HUDEP-2 (cell line): ENCODE measurements at regions not wholly inside any gene's neighbourhood (a gene's known extent, or its start where the extent isn't known, plus 50 kb on each side); places are given as distances from the start of the nearest gene placed in this dataset.
"Not testable (repeated sequence)": the region's sequence is repeated elsewhere in the genome, so short reads cannot be mapped to it uniquely, and the experiment has no call there.

Source experiments
- DNase-seq, 76 experiments: peaks; one replicate each; lab custom pipeline; 2025; ENCODE audit not compliant: unreplicated experiment in 76 of 76; lab: John Stamatoyannopoulos, UW

- DNase-seq, result no peak
These were observed 172.2 kb upstream of the FERD3L start for GRCh38 chr7:19317461-19317860.

GRCh38 chr7:19312416-19312815, 167.2 kb upstream of the FERD3L start:
- DNase-seq, result no peak

GRCh38 chr7:19307554-19307953, 162.3 kb upstream of the FERD3L start:
- no peak for DNase-seq

GRCh38 chr7:19305698-19306097, 160.5 kb upstream of the FERD3L start:
- DNase-seq, result no peak

DNA sequence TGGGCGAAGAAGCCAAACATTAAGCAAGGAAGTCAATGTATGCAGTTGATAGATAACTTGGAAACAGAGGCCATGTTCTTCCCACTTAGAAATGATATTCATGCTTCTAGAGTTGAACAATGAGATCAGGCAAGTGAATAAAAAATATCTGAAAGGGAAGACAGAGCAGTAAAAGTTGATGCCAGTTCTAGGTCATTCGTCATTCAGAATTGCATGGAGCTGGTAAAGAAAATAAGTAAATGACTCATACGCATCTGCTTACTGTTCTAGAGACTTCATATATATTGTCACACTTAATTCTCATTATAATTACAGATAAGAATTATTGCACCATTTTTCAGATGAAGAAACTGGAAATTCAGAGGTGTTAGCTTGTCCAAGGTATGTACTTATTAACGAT, 158.9 kb upstream of the FERD3L start:
- DNase-seq, result no peak

DNA sequence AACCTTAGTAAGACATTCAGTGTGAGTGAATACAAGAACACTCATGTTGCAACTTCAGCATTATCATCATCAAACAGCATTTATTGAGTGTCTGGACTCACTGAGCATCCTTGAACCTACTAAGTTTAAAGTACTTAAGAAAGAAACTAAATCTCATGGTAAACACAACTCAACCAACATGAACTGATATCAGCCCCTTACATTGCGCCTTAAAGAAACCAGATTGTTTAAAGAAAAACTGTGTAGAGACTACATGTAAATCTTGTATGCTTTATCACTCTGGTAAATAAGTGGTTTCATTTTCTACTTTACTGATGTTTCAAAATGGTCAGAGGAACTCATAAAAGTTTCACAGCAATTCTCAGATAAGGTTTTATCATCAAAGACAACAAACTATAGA, 157.5 kb upstream of the FERD3L start:
- DNase-seq, result no peak

- no peak for DNase-seq
These were observed 151.4 kb upstream of the FERD3L start for GRCh38 chr7:19296617-19297016.

- no peak for DNase-seq
These were observed 150.2 kb upstream of the FERD3L start for GRCh38 chr7:19295376-19295775.

GRCh38 chr7:19294619-19295018, 149.4 kb upstream of the FERD3L start:
- DNase-seq, result no peak

GRCh38 chr7:19293431-19293830, 148.2 kb upstream of the FERD3L start:
- no peak for DNase-seq

DNA sequence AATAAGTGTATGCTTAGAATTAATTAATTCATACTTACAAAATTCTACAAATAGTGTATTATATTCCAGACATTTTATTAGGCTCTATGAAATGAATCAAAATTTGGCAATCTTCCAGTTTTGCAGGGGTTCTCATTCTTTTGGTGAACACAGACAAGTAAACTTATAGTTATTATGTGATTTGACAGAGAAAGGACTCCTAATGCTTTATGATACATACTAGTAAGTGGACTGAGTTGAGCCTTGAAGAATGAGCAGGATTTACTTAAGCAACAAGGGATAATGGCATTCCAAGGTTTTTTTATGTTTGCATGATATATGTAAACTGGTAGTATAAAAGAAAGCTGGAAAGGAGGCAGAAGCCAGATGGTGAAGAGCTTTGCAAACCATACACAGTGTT, 145.7 kb upstream of the FERD3L start:
- DNase-seq, result no peak

DNA sequence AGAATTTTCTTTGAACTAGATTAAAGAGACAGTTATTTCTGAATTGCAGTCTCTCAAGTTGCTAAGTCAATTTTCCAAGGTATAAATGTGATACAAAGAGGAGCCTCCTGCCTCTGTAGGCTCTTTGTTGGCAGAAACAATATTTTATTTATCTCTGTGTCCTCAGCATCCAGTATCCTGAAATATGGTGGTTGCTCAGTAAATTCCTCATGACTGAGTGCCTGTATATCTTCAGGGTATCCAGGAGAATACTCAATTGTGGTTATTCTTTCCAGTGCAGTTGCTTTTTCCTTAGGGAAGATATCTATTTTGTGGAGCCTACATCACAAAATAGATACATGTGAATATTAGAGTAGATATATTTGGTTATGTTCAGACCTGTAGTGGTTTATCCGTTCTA, 144.8 kb upstream of the FERD3L start:
- no peak for DNase-seq

DNA sequence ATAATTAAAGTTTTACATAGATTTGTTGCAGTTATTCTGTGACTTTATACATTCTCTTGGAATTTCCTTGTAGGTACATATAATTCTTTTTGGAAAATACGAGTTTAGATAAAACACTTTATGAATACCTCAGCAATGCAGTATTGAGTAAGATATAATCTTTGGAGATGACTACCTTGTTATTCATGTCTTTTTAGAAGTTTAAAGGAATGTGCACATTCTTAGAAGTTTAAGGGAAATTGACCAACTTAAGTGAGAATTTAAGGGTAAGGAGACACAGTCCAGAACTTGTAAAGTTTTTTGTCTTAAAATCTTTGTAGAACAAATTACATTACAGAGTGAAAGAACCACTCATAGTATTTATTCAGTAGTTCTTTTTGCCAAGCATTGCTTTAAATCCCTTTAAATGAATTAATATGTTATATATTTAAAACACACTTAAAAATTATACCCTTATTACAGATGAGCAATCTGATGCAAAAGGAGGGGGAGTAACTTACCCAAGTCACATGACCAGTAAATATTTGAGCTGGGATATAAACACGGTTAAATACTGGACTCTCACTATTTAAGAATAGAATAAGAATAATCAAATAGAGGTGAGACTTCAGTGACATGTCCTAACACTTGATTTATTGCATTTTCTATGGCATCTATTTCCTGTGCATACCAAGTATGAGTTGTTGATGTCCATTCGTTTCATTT, 139.5 kb upstream of the FERD3L start:
- DNase-seq, result no peak

GRCh38 chr7:19284136-19284535, 138.9 kb upstream of the FERD3L start:
- DNase-seq, result no peak

DNA sequence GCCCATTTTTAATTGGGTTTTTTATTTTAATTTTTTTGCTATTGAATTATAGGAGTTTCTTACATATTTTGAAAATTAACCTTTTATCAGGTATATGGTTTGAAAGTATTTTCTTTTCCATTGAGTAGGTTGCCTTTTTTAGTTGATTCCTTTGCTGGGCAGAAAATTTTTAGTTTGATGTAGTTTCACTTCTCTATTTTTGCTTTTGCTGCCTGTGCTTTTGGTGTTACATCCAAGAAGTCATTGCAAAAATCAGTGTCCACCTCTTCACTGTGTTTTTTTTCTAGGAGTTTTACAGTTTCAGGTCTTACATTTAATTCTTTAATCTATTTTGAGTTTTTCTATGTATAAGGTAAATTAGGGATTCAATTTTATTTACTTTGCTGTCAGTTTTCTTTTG, 129.8 kb upstream of the FERD3L start:
- DNase-seq, result no peak

GRCh38 chr7:19272329-19272728, 127.1 kb upstream of the FERD3L start:
- not testable (repeated sequence) for DNase-seq

GRCh38 chr7:19269301-19269700, 124.1 kb upstream of the FERD3L start:
- no peak for DNase-seq

DNA sequence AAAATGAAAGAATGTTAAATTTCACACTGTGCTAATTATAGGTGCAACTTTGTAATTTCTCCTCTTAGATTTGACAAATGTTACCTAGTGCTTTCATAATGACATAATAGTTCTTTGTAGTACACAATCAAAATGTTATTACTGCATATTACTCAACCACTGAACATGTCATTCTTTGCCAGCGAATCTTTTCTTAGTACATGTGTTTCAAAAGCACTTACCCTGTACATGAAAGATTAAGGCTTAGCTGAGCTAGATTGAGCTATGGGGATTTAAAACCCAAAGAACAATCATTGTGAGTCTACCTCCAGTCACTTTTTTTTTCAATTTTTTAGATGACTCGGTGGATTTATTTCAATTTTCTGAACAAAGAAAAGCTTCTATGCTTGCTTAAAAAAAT, 123.5 kb upstream of the FERD3L start:
- no peak for DNase-seq

DNA sequence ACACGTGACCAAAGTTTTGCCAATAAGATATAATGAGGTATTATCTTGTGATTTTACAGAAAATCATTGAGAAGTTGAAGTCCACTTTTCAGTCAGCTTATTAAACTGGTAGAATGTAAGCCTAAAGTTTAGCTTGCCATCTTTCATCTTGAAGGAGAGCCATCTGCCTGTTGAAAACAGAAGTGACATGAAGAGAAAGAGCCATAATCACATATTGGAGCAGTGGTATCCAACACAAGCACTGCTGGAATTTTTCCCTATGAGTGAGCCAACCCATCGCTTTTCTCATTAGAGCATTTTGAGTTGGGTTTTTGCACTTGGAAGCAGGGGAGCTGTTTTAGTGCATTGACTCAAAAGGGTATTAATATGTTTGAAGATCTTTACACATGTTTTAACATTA, 117.6 kb upstream of the FERD3L start:
- DNase-seq, result no peak

DNA sequence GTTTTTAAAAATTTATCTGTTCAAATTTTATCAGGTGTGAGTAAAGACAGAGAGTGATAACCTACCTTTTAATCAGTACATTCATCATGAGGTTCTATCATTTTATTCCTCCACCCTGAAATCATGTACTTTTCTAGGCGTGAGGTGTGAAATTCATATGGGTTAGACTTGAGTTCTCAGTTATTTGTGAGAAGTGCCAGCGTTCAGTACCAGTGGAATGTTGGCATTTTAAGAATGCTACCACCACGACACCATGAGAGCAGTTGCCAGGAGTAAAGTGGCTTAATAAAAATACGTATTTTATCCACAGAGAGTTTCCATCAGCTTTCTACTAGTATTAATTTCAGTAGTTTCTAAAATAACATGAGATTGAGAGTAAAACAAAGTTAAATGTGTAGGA, 104.1 kb upstream of the FERD3L start:
- no peak for DNase-seq

DNA sequence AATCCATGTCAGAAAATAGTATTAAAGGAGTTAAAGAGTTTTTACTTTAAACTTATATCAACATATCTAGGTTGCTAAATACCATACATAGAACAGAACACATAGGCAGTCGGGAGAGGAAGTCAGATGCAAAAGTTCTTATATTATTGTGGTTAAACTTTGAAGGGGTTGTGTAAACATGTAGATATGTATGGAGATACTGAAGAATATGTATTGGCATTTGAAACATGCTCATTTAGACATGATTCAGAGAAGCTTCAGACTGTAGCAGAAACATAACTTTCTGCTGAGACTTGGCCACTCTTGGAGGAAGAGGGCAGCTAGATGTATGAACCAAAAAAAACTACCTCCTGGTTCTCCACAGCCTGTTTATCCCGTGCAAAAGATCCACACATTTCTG, 103.5 kb upstream of the FERD3L start:
- DNase-seq, result no peak

GRCh38 chr7:19248115-19248514, 102.9 kb upstream of the FERD3L start:
- no peak for DNase-seq

- DNase-seq, result no peak
These were observed 101.8 kb upstream of the FERD3L start for GRCh38 chr7:19247017-19247416.
